GM19238 (cell line): ENCODE measurements at regions not wholly inside any gene's neighbourhood (a gene's known extent, or its start where the extent isn't known, plus 50 kb on each side); places are given as distances from the start of the nearest gene placed in this dataset.
"Not testable (repeated sequence)": the region's sequence is repeated elsewhere in the genome, so short reads cannot be mapped to it uniquely, and the experiment has no call there.

Experiments used
- DNase-seq: peaks from one replicate; pipeline ENCODE4 v3.0.0; 2011; ENCODE audit warnings: low spot score; ENCODE audit not compliant: insufficient read length

DNA sequence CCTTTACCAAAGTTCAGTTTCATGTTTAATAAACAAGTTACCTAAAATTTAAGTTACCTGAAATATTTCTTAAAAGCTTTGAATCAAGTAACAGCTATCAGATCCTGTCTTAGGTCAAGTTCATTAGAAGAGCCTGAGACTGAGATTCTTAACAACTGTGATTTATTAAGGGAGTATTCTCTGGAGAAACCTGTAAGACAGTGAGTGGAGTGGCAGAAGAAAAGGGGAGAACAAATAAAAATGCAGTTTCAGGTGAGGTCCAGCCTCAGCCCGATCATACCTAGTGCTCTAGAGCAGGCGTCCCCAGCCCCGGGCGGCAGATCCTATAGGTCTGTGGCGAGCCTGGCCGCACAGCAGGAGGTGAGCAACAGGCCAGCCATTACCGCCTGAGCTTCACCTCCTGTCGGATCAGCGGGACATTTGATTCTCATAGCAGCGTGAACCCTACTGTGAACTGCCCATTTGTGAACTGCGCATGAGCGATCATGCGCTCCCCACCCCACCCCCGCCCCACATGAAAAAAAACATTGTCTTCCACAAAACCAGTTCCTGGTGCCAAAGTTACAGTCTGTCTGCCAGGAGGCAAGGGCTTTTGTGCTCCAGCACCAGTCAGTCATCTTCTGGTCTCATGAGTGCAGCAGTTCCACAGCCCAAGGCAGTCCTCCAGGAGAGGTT lies 59.2 kb upstream of the ADGRB3 start:
- DNase-seq = no peak

DNA sequence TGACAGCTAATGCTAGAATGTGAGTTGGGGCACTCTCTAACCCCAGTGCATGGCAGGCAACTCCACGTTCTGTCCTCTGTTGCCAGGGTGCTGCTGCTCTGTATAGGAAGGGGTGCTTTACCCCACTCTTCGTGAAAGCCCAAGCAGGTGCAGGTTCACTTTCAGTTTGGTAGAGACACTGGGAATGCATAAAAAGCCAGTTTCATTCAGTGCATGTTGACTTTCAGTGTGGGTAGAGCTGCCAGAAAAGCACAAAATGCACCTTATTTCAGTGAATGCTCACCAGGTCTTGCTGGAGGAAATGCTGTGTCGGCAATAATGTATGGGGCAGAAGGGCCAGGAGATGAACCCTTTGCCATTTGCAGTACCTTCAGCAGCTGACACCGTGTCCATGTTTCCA lies 62.1 kb upstream of the ADGRB3 start:
- DNase-seq = no peak

DNA sequence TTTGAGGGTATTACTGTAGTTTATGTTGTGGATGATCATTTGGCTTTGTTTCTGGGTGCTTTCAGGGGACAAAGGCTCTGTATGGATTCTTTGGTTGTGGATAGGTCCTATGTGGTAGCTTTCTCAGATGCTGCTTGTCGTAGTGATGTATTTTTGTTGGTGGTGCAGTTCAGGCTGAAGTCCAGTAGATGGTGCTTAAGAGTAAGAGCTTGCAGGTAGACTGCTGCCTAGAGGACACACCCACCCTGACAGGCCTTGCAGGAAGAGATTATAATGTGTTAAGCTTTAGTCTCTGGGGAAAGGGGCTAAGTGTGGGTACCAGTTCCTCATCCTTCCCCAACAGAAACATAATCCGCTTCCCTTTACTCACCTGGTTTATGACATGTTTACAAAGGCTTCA lies 62.6 kb upstream of the ADGRB3 start:
- DNase-seq = peak; percentile 5

DNA sequence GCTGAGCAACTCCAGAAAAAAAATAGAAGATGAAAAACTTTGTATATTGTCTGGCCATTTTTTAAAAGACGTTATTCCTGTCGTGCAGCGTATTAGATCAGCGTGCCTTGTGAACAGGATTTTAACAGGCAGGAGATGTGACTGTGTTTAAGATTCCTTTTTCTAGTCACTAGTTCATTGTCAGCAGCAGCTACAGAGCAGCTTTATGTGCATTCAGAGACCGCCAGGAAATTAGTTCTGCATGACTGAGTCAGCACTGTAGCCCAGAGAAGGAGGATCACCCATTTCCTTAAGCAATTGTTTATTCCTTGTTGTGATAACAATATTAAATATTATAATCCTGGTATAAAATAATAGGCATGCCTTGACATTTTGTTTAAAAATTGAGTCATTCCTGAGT lies 75.4 kb upstream of the ADGRB3 start:
- no peak for DNase-seq

DNA sequence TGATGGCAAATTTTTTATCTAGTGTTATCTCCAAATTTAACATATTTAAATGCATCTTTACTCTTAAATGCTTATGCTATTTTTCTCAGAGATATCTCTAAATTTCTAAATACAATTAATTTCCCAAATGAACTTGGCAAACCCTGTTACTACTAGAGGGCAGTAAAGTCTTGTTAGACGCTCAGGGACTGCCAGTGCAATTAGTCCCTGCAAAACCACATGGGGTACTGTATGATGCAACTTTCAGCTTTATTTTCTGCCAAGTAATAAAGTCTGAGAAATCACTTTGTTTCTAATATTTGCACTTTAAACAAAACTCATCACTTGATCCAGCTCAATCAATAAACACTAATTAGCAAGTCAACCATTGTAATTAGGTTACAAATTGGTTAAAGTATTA lies 76.0 kb upstream of the ADGRB3 start:
- DNase-seq = no peak

DNA sequence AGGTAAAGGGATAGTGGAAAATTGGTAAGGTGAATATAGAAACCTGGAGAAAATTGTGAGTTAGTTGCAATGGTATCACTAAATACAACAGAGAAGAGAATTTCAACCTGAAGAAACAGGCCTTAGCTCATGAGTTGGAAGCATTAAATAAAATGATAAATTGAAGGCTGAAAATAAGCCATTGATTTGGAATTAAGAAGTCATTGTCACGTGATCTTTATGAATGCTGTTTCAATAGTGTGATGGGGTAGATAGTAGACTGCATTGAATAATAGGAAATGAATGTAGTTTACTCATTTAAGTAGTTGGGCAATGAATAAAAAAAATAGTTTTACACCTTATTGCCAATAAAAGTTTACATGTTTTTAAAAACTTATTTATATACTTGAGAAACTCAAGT lies 88.5 kb upstream of the ADGRB3 start:
- DNase-seq = no peak

DNA sequence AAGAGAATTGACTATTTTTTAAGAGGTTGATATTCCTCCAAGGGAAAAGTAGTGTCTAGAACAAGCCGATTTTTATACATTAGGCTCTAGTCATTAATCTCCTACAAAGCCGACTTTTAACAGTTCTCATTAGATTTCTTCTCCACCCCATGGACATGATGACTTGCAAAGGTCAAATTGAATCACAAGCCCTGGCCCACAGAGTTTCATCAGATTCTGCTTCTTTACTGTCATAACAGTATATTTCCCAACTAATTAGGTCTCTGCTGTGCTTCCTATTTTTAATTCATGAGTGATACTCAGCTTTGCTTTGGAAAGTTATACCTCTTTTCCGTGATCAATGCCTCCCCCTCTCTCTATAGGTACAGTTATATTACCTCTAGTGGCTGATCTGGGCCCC lies 90.6 kb upstream of the ADGRB3 start:
- no peak for DNase-seq

DNA sequence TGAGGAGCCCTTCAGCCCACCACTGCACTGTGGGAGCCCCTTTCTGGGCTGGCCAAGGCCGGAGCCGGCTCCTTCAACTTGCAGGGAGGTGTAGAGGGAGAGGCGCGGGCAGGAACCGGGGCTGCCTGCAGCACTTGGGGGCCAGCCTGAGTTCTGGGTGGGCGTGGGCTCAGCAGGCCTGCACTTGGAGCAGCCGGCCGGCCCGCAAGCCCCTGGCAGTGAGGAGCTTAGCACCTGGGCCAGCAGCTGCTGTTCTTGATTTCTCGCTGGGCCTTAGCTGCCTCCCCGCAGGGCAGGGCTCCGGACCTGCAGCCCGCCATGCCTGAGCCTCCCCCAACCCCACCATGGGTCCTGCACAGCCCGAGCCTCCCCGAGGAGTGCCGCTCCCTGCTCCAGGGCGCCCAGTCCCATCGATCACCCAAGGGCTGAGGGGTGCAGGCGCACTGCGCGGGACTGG lies 101.7 kb upstream of the ADGRB3 start:
- no peak for DNase-seq

DNA sequence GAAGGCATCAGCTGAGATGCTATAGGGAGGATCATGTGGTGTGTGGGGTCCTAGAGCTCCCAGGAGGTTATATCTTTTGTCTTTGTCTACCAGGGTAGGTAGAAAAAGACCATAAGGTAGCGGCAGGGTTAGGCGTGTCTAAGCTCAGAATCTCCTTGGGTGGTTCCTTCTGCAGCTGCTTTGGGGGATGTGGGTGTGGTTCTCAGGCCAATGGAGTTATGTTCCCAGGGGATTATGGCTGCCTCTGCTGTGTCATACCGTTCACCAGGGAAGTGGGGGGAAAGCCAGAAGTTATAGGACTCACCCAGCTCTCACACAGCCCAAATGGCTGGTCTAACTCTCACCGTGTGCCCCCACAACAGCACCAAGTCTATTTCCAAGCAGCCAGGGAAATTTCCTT lies 107.4 kb upstream of the ADGRB3 start:
- no peak for DNase-seq

DNA sequence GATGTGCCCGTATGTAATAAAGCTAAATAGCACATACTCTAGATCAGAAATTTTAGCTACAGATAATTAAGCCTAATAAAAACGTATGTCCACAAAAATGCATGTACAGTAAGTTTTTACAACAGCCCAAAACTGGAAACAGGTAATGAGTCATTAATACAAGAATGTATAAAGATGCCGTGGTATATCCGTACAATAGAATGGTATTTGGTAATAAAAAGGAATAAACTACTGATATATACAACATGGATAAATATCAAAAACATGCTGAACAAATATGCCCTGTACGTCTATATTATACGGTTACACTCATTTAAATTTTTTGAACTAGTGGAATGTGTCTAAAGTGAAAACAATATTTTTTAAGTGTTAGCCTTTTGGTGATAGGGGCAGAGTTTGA lies 128.2 kb upstream of the ADGRB3 start:
- DNase-seq = no peak

DNA sequence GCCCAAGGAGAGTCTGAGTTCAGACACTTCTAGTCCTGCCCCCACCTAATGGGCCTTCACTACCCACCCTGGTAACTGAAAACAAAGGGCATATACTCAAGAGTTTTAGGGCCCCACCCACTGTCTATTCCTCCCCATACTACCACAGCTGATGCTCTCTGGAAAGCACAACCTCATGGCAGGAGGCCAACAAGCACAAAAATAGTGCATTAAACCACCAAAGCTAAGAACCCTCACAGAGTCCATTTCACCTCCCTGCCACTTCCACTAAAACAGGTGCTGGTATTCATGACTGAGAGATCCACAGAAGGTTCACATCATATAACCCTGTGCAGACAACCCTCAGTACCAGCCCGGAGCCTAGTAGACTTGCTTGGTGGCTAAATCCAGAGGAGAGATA lies 132.1 kb upstream of the ADGRB3 start:
- no peak for DNase-seq

DNA sequence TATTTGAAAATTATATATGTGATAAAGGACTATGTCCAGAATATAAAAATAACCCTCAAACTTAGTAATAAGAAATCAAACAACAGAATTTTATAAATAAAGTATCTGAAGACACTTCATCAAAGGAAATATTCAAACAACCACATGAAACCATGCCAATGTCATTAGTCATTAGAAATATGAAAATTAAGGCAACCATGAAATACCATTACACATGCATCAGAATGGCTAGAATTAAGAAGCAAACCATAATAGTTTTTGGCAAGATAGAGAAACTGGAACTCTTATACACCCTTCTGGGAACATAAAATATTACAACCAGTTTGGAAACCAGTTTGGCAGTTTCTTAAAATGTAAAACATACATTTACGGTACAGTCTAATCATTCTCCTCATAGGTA lies 137.2 kb upstream of the ADGRB3 start:
- DNase-seq = no peak

DNA sequence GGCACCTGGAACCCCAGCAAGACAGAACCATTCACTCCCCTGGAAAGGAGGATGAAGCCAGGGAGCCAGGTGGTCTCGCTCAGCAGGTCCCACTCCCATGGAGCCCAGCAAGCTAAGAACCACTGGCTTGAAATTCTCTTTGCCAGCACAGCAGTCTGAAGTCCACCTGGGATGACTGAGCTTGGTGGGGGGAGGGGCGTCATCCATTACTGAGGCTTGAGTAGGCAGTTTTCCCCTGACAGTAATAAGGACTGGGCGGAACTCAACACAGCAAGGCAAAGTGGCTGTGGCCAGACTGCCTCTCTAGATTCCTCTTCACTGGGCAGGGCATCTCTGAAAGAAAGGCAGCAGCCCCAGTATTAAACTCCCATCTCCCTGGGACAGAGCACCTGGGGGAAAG lies 140.2 kb upstream of the ADGRB3 start:
- DNase-seq = not testable (repeated sequence)

DNA sequence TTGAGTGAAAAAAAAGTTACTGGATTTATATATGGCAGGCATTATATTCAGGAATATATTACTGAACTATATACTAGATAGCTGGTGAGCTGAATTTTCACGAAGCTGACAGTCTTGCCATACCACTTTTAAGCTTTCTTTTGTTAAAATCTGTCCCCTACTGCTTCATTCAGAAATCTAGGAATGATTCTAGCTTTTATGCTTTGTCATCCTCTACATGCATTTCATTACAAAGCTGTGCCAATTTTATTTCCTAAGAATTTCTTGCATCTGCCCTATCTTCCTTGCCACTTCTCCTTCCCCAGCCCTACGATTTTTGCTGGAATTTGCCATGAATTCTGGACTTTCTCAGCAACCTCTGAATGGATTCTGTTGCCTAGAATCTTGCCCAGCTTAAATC lies 158.5 kb upstream of the ADGRB3 start:
- DNase-seq = no peak

DNA sequence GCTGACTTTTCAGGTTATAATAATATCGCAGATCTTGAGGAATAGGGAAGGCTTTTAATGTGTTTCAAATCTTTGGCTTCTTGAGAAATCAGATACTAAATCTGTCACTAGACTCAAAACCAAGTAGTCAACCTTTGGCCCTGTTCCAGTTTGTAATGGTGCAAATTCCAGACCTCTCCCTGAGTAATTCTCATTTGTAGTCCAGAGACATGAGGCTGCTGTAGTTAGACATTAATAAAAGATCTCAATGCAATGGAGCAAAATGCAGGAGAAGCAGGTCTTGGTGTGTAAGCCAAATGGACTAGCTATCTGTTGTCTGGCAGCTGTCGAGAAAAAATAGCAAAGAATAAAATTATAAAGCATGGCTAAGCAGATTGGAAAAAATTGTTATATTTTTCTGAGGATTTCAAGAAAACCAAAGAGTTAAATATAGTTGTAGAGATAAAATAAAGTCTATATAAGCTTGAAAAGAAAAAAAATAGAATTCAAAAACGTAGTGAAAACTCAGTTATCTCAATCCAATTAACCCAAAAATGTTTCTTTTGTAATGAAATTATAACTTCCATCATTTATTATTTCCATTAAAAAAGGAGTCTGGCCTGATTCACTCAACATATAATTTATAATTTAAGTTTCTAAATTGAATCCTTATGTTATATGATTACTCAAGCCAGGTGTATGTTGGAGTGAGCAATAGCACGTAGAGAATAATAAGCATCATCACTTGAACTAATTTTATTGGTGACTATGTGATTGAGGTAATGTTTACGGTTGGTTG lies 161.5 kb upstream of the ADGRB3 start:
- DNase-seq = no peak

DNA sequence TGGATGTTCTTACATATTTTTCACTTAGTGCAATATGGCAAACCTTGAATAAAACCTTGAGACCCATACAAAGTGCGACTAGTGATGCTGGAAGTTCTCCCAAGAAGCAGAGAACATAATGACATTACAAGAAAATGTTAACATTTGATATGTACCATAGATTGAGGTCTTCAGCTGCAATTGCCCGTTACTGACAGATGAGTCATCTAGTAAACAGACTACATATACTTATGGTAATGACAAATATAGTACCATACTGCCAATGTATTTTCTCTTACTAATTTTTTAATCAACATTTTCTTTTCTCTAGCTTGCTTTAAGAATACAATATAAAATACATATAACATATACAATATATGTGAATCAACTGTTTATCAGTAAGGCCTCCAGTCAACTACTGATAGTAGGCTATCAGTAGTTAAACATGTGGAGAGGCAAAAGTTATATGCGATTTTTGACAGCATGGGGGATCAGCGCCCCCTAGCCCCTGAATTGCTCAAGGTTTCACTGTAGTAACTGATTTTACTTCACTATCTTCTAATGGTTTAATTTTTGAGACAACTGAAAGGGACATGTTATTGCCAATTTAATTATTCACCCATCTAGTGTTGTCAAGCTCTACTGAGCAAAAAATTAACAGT lies 166.7 kb upstream of the ADGRB3 start:
- DNase-seq = no peak

DNA sequence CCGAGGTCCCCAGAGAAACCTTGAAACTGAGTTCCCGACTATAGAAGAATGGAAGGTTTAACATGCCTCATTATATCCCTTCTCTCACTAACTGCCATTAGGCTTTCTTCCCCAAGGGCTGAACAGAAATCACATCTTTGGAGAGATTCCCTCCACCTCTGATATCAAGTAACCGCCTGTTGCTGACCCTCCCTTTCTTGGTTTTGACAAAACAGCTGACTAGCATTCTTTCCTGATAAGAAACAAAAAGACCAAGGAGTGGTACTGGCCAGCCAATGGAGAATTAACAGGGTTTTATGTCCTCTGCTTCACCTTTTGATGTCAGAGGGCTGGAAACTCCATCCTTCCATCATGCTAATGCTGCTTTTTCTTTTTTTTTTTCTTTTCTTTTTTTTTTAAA lies 176.6 kb upstream of the ADGRB3 start:
- no peak for DNase-seq

DNA sequence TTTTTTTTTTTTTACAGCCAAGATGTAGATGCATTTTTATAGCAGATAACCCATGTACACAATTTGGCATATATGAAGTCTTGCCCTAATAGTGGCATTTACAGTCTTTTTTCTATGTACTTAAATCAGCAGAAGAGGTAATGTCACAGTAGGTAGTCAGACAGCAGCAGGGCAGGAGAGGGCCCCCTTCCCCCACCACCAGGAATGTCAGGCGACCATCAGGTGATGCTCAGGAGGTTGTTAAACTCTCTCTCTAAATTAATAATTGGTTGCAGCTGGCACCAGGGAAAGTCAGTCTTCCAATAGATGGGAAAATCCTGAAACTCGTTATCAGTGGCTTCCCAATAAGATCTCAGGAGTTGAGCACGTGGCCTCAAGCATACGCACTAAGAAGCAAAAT lies 188.0 kb upstream of the ADGRB3 start:
- DNase-seq = no peak

DNA sequence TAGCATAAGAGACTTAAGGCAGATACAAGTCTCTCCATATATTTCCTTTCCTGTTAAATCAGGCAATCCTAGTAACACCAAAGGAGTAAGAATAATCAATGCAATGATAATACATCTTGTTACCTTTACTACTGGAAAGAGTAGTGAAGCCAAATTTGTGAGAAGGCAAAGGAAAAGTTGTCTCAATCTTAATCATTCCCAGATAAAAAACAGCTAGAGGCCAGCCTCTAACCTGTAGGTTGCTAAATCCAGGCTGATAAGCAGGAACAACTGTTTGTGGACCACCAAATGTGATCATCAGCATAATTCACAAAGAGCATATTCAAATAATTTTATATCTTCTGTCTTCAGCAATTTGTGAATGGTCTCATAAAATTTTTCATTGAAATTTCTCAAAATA lies 189.2 kb upstream of the ADGRB3 start:
- no peak for DNase-seq

DNA sequence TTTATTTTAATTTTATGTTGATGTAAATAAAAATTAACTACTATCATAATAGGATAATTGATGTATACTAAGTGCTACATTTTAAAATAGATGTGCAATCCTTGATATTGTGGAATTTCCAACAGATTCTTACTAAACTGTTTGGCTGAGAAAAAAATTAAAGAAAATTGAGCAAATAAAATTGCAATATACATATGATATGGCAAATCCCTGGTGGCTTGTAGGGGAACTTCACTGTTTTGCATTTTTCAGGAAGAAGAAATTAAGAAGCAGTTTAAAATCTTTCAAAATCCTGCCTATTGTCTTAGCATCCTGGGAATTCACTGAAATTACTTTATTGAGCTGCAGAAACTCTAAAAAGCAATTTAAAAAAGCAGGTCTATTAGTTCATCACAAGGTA lies 191.4 kb upstream of the ADGRB3 start:
- no peak for DNase-seq

DNA sequence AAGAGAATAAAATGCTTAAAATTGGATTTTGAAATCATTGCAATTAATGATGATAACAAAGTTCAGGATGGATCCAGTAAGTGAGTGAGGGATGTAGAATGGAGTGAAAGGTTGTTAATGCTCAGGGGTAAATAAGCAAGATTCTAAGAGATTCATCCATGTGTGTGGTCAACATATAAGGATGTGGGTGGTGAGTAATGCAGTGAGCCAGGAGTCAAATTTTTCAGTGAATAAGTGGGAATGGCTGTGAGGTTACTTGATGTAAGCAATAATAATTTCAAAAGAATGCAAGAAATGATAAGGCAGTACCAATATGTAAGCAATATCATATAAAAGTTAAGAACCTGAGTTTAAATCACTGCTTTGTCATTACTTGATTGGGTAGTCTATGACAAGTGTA lies 207.5 kb upstream of the ADGRB3 start:
- no peak for DNase-seq

DNA sequence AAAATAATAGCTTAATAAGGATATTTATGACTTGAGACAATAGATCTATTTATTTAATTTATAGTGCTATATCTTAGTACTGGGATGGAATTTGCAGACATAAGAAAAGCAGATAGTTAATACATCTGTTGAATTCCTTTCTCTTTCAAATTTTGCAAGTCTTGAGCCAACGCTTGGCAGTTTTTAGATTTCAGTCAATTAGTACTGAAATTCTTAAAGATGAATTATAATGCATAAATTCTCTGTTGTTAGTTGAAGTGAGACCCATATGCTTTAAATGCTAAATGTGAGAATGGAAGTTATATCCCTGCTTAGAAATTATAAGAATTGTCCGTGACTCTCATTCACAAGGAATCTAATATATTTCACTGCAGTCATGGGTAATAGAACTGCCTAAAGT lies 225.1 kb upstream of the ADGRB3 start:
- no peak for DNase-seq

DNA sequence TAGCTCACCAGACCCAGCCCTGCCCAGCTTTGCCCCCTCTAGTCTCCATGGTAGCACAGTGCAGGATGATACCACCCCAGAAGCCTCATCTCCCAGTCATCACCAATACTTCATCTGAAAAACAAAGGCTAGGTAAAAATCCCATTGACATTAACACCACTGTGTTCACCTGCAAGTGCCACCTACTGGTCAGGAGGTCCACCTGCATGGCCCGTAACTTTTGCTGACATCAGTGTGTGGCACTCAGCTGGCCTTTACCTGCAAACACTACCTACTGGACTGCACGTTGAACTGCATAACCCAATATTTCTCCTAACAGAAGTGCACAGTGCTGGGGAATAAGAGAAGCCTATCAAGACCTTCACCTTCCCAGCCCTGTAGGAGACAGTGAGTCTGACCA lies 234.7 kb upstream of the ADGRB3 start:
- DNase-seq = no peak
